ENCODE measurements at regions not wholly inside any gene's neighbourhood (a gene's known extent, or its start where the extent isn't known, plus 50 kb on each side); places are given as distances from the start of the nearest gene placed in this dataset.

- TF ChIP-seq EZH2 (optimal IDR thresholded peaks at IDR 0.05; ENCODE audit: low read depth, low read length) (no peak), EZH2phosphoT487 (IDR thresholded peaks at IDR 0.05; ENCODE audit: low read length) (no peak)
- TF ChIP-seq, protein P1, sequence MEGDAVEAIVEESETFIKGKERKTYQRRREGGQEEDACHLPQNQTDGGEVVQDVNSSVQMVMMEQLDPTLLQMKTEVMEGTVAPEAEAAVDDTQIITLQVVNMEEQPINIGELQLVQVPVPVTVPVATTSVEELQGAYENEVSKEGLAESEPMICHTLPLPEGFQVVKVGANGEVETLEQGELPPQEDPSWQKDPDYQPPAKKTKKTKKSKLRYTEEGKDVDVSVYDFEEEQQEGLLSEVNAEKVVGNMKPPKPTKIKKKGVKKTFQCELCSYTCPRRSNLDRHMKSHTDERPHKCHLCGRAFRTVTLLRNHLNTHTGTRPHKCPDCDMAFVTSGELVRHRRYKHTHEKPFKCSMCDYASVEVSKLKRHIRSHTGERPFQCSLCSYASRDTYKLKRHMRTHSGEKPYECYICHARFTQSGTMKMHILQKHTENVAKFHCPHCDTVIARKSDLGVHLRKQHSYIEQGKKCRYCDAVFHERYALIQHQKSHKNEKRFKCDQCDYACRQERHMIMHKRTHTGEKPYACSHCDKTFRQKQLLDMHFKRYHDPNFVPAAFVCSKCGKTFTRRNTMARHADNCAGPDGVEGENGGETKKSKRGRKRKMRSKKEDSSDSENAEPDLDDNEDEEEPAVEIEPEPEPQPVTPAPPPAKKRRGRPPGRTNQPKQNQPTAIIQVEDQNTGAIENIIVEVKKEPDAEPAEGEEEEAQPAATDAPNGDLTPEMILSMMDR (IDR thresholded peaks at IDR 0.05; ENCODE audit: low read length), result no peak
These were observed 1279.5 kb upstream of the CITED2 start for GRCh38 chr6:140653972-140654371.
